ENCODE measurements at regions not wholly inside any gene's neighbourhood (a gene's known extent, or its start where the extent isn't known, plus 50 kb on each side); places are given as distances from the start of the nearest gene placed in this dataset.

DNA sequence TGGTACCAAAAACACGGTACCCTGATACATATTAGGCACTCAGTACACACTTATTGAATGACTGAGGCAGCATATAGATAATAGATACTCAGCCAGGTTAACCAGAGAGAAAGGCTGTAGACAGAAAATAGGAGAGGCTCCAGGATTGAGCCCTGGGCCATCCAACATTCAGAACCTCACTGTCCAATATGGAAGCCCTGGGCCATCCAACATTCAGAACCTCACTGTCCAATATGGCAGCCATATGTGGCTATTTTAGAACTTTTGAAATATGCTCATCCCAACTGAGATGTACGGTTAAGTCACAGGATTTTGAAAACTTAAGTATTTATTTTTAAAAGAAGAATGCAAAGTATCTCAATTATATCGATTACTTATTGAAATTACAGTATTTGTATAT is 142.5 kb upstream of the ID4 start:
- TF ChIP-seq SIN3A (IDR thresholded peaks at IDR 0.05; ENCODE audit: low read depth, low read length) (no peak), RAD51 (IDR thresholded peaks at IDR 0.05) (no peak), POU2F2 (IDR thresholded peaks at IDR 0.05; ENCODE audit: borderline replicate concordance, low read depth, low read length) (no peak), CEBPB (IDR thresholded peaks at IDR 0.05; ENCODE audit: borderline replicate concordance in 1 of 2, low read depth in 2 of 2, low read length in 2 of 2) (no peak), POLR2A (IDR thresholded peaks at IDR 0.05; ENCODE audit: low read depth, low read length) (no peak), JUNB (IDR thresholded peaks at IDR 0.05) (no peak), ZNF24 (IDR thresholded peaks at IDR 0.05) (no peak), BCL11A (IDR thresholded peaks at IDR 0.05; ENCODE audit: low read depth, low read length) (no peak), CHD2 (IDR thresholded peaks at IDR 0.05; ENCODE audit: borderline replicate concordance, low read depth, low read length) (no peak)
- TF ChIP-seq, protein P1, sequence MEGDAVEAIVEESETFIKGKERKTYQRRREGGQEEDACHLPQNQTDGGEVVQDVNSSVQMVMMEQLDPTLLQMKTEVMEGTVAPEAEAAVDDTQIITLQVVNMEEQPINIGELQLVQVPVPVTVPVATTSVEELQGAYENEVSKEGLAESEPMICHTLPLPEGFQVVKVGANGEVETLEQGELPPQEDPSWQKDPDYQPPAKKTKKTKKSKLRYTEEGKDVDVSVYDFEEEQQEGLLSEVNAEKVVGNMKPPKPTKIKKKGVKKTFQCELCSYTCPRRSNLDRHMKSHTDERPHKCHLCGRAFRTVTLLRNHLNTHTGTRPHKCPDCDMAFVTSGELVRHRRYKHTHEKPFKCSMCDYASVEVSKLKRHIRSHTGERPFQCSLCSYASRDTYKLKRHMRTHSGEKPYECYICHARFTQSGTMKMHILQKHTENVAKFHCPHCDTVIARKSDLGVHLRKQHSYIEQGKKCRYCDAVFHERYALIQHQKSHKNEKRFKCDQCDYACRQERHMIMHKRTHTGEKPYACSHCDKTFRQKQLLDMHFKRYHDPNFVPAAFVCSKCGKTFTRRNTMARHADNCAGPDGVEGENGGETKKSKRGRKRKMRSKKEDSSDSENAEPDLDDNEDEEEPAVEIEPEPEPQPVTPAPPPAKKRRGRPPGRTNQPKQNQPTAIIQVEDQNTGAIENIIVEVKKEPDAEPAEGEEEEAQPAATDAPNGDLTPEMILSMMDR (IDR thresholded peaks at IDR 0.05 in 2 of 3, conservative IDR thresholded peaks at IDR 0.05 in 1 of 3; ENCODE audit: control insufficient read depth in 2 of 3, extremely low read depth in 1 of 3, insufficient read depth in 1 of 3, low read depth in 3 of 3, low read length in 3 of 3) = no peak

Measured in GM12878 (cell line).